ENCODE measurements at regions not wholly inside any gene's neighbourhood (a gene's known extent, or its start where the extent isn't known, plus 50 kb on each side); places are given as distances from the start of the nearest gene placed in this dataset.

- DNase-seq (ENCODE audit: low spot score) = no peak
- ATAC-seq (ENCODE audit: low FRiP score) = no peak
- no peak for TF ChIP-seq CTCF (IDR thresholded peaks at IDR 0.05)
Observed at GRCh38 chr13:84662491-84662890, 780.2 kb upstream of the SLITRK1 start.

GRCh38 chr13:84661718-84662117 is 779.4 kb upstream of the SLITRK1 start:
- TF ChIP-seq CTCF (IDR thresholded peaks at IDR 0.05) = no peak
- DNase-seq (ENCODE audit: low spot score) = no peak
- ATAC-seq (ENCODE audit: low FRiP score) = no peak

- DNase-seq (ENCODE audit: low spot score) (no peak), ATAC-seq (ENCODE audit: low FRiP score) (no peak)
- no peak for TF ChIP-seq CTCF (IDR thresholded peaks at IDR 0.05)
Observed at GRCh38 chr13:84659359-84659661, 777.0 kb upstream of the SLITRK1 start.

- no peak for DNase-seq (ENCODE audit: low spot score)
- no peak for ATAC-seq (ENCODE audit: low FRiP score)
- no peak for TF ChIP-seq CTCF (IDR thresholded peaks at IDR 0.05)
Observed at GRCh38 chr13:84658491-84659358, 776.5 kb upstream of the SLITRK1 start.

- ATAC-seq (ENCODE audit: low FRiP score) = no peak
- DNase-seq (ENCODE audit: low spot score) = no peak
- TF ChIP-seq CTCF (IDR thresholded peaks at IDR 0.05) = no peak
Observed at GRCh38 chr13:84655677-84656076, 773.4 kb upstream of the SLITRK1 start.

- no peak for DNase-seq (ENCODE audit: low spot score)
- no peak for TF ChIP-seq CTCF (IDR thresholded peaks at IDR 0.05)
- no peak for ATAC-seq (ENCODE audit: low FRiP score)
Observed at GRCh38 chr13:84654654-84655275, 772.5 kb upstream of the SLITRK1 start.

Data from omental fat pad (tissue), 3 donors.